Tibial nerve (tissue), 4 donors: ENCODE measurements at regions not wholly inside any gene's neighbourhood (a gene's known extent, or its start where the extent isn't known, plus 50 kb on each side); places are given as distances from the start of the nearest gene placed in this dataset.

ENCODE experiments used
- DNase-seq, 2 donors: peaks; one replicate each; pipeline ENCODE4 v3.0.0-alpha.2; 2019; ENCODE audit warnings: low spot score in 2 of 2
- H3K27ac ChIP-seq, 4 donors: fragments of 200-600 bp; sonication (generic) in 3 of 4; one replicate each; pipeline ENCODE4 v1.5.1; 2017 to 2019; ENCODE audit warnings: mild to moderate bottlenecking in 1 of 4
- H3K27me3 ChIP-seq, 2 donors: fragments of 200-600 bp; sonication (generic) in 1 of 2; one replicate each; pipeline versions ENCODE4 v1.5.1 to v1.6.0; 2017 to 2019
- H3K36me3 ChIP-seq, 3 donors: fragments of 200-600 bp; sonication (generic); one replicate each; pipeline ENCODE4 v1.5.1; 2018 to 2019
- H3K4me1 ChIP-seq, 4 donors: fragments of 200-600 bp; sonication (generic) in 3 of 4; one replicate each; pipeline ENCODE4 v1.5.1; 2017 to 2019
- H3K4me3 ChIP-seq, 4 donors: fragments of 200-600 bp; sonication (generic) in 3 of 4; one replicate each; pipeline ENCODE4 v1.5.1; 2017 to 2019; ENCODE audit warnings: mild to moderate bottlenecking in 1 of 4, moderate library complexity in 1 of 4
- H3K9me3 ChIP-seq, 4 donors: fragments of 200-600 bp; sonication (generic) in 3 of 4; one replicate each; pipeline ENCODE4 v1.5.1; 2017 to 2019
- EP300 ChIP-seq, 2 donors: sonication (generic); formaldehyde crosslinking; IDR thresholded peaks; one replicate each; pipeline ENCODE4 v1.6.1; 2017; ENCODE audit warnings: antibody characterized with exemption in 2 of 2, mild to moderate bottlenecking in 1 of 2
- POLR2A ChIP-seq, 2 donors: fragments of 450-650 bp; IDR thresholded peaks; one replicate each; pipeline ENCODE4 v1.6.1; 2017; ENCODE audit warnings: antibody characterized with exemption in 2 of 2, mild to moderate bottlenecking in 2 of 2, moderate library complexity in 2 of 2
- WGBS, 2 donors: methylation state at CpG; one replicate each; pipeline ENCODE4 v1.1.5; 2018; 5-methylcytosine and 5-hydroxymethylcytosine counted together
- TF ChIP-seq, protein P1 (sequence below), 5 experiments: fragments of 200-600 bp in 3 of 5; fragments of 450-650 bp in 2 of 5; sonication (generic) in 3 of 5; IDR thresholded peaks; one replicate each; pipeline ENCODE4 v1.5.1; 2016 to 2019; ENCODE audit warnings: antibody characterized with exemption in 5 of 5, mild to moderate bottlenecking in 3 of 5, moderate library complexity in 2 of 5

DNA sequence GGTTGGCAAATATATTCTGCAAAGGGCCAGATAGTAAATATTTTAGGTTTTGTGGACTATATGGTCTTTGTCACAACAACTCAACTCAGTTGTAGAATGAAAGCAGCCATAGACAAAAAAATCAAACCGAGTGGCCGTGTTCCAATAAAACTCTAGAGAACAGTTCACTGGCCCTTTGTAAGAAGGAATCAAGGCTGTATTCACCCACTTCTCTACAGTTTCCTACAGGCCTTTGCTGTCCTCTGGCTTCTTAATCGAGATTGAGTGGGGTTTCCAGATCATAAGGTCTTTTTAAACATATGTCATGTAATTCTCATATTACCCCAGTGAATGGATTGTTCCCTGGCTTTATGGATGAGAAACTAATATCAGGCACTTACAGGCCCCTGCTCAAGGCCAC is 448.9 kb upstream of the ETAA1 start:
- no peaks in the 10 kb centered on the region for H3K36me3 ChIP-seq
- no peaks in the 10 kb centered on the region for H3K9me3 ChIP-seq
- no peak for DNase-seq
- no peak overlapping the region for H3K4me3 ChIP-seq
- 44 to 48% methylated on average over 3 of the region's 3 CpGs for WGBS, 2 donors
- no peak for TF ChIP-seq POLR2A (IDR thresholded peaks at IDR 0.05)
- no peak for TF ChIP-seq EP300 (IDR thresholded peaks at IDR 0.05)
- TF ChIP-seq, protein P1, sequence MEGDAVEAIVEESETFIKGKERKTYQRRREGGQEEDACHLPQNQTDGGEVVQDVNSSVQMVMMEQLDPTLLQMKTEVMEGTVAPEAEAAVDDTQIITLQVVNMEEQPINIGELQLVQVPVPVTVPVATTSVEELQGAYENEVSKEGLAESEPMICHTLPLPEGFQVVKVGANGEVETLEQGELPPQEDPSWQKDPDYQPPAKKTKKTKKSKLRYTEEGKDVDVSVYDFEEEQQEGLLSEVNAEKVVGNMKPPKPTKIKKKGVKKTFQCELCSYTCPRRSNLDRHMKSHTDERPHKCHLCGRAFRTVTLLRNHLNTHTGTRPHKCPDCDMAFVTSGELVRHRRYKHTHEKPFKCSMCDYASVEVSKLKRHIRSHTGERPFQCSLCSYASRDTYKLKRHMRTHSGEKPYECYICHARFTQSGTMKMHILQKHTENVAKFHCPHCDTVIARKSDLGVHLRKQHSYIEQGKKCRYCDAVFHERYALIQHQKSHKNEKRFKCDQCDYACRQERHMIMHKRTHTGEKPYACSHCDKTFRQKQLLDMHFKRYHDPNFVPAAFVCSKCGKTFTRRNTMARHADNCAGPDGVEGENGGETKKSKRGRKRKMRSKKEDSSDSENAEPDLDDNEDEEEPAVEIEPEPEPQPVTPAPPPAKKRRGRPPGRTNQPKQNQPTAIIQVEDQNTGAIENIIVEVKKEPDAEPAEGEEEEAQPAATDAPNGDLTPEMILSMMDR (IDR thresholded peaks at IDR 0.05): peak in 2 of 5 experiments; percentile 28 to 33
- no peaks in the 10 kb centered on the region for H3K4me1 ChIP-seq
- no peaks in the 10 kb centered on the region for H3K27me3 ChIP-seq
- no peak overlapping the region for H3K27ac ChIP-seq

DNA sequence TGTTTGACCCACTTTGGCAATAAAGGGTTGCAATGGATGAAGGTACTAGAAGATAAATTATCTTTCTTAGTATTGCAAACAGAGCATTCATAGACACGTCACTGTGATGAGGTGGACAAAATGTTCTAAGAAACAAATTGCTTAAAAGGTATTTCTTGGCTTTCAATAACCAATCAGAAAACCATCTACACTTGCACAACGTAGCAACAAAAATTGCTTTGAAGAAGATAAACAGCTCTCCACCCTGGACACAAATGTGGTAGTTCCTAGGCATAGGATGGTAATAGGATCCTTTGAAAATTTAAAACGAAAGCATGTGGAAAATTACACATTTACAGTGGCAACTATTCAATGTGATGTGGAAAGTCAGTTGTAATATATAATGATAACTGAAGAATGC is 439.9 kb upstream of the ETAA1 start:
- H3K27me3 ChIP-seq: no peaks in the 10 kb centered on the region
- DNase-seq: no peak
- H3K9me3 ChIP-seq: no peaks in the 10 kb centered on the region
- peaks cover 0 to 4% (median 0%) of the 10 kb centered on the region in 4 donors for H3K4me1 ChIP-seq
- WGBS, 2 donors: 62 to 73% methylated on average over 3 of the region's 3 CpGs
- H3K36me3 ChIP-seq: no peaks in the 10 kb centered on the region
- TF ChIP-seq POLR2A (IDR thresholded peaks at IDR 0.05): no peak
- peak; percentile 26 to 60 for TF ChIP-seq EP300 (IDR thresholded peaks at IDR 0.05)
- peak overlapping the region in 1 of 4 donors; percentile 57 for H3K27ac ChIP-seq
- H3K4me3 ChIP-seq: no peak overlapping the region

DNA sequence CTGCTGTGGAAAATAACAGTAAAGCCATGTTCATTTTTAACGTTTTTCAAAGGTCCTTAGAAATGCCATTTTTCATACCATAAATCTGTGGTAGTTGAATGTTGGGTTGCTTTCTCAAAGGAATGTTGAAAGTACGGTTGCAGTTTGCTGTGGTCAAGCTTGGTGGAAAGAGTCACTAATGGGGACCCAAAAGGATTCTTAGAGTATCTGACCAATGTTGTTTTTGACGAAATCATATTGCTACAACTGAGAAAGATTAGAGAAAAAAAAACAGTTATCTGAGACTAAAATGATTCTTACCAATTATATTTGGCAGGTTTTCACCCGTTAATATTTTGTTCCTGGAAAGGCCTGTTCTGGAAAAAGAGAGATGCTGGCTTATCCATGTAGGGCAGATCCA is 439.5 kb upstream of the ETAA1 start:
- no peaks in the 10 kb centered on the region for H3K9me3 ChIP-seq
- H3K36me3 ChIP-seq: no peaks in the 10 kb centered on the region
- no peak for DNase-seq
- TF ChIP-seq, protein P1 (IDR thresholded peaks at IDR 0.05): no peak
- no peaks in the 10 kb centered on the region for H3K27me3 ChIP-seq
- WGBS, 2 donors: 53 to 54% methylated on average over 4 of the region's 4 CpGs
- H3K4me3 ChIP-seq: no peak overlapping the region
- peaks cover 0 to 4% (median 0%) of the 10 kb centered on the region in 4 donors for H3K4me1 ChIP-seq
- peak overlapping the region in 1 of 4 donors; percentile 57 for H3K27ac ChIP-seq

DNA sequence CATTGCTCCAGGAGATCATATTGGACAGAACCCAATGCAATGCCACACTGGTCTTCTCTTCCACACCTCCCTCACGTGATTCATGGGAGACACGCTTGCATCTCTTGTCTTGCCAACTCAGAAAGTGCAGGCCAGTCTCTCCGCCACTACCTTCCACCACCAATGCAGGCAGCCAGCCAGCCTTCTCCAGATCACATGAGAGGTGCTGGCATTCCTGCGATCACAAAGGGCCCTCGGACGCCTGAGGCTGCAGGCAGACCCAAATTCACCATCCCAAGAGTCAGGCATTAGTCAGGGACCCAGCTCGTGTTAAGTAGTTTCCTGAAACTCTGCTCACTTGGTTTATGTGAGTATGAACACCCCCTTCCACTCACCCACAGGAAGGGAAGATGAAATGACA is 437.0 kb upstream of the ETAA1 start:
- Histone ChIP-seq H3K27me3 (no peaks in the 10 kb centered on the region), H3K27ac (no peak overlapping the region), H3K4me3 (no peak overlapping the region), H3K9me3 (no peaks in the 10 kb centered on the region), H3K4me1 (peaks cover 0 to 4% (median 0%) of the 10 kb centered on the region in 4 donors), H3K36me3 (no peaks in the 10 kb centered on the region)
- 83 to 90% methylated on average over 5 to 7 of the region's 7 CpGs for WGBS, 2 donors
- TF ChIP-seq POLR2A (IDR thresholded peaks at IDR 0.05) (no peak), EP300 (IDR thresholded peaks at IDR 0.05) (no peak)
- TF ChIP-seq, protein P1 (IDR thresholded peaks at IDR 0.05): no peak
- no peak for DNase-seq

DNA sequence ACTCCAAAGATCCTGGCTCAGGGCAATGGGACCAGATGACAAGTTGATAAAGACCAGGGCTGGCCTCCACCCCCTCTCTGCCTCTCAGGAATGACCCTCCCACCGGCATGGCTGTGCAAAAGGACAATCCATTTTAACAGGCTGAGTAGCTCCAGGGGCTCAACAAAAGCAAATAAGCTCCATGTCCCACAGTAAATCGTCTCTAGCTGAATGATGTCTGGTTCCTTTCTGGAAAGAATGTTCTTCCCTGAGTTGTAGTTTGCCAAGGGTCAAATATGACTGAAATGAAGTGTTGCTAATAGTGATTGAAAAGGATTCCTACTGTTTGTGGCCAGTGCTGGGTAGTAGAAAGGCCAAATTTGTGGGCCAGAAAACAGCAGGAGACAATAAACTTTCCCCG is 434.4 kb upstream of the ETAA1 start:
- no peaks in the 10 kb centered on the region for H3K9me3 ChIP-seq
- no peak overlapping the region for H3K4me3 ChIP-seq
- TF ChIP-seq POLR2A (IDR thresholded peaks at IDR 0.05): no peak
- no peak for TF ChIP-seq EP300 (IDR thresholded peaks at IDR 0.05)
- TF ChIP-seq, protein P1 (IDR thresholded peaks at IDR 0.05): no peak
- WGBS, 2 donors: 31 to 38% methylated on average over 3 of the region's 3 CpGs
- no peak overlapping the region for H3K27ac ChIP-seq
- H3K36me3 ChIP-seq: no peaks in the 10 kb centered on the region
- no peak for DNase-seq
- H3K27me3 ChIP-seq: no peaks in the 10 kb centered on the region
- no peaks in the 10 kb centered on the region for H3K4me1 ChIP-seq

DNA sequence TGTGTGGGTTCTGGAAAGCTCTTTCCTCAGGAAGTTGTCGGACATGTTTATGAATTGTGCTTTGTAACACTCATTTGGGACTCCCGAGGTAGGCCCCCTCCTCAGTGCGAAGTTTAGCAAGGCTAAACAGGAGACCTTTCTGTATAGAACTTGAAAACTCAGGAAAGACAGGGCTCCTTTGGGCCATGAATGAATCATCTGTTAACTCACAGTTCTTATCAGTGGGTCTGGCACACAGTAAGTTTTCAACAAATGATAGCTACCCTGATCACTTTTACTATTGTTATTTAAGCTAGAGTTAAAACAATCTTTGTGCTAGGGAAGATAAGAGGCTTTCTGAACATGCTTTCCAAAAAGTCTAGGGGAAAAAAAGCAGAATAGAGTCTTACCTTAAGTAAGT is 430.5 kb upstream of the ETAA1 start:
- no peaks in the 10 kb centered on the region for H3K27me3 ChIP-seq
- DNase-seq: no peak
- WGBS, 2 donors: 34 to 46% methylated on average over 3 of the region's 3 CpGs
- H3K9me3 ChIP-seq: no peaks in the 10 kb centered on the region
- H3K4me3 ChIP-seq: no peak overlapping the region
- H3K4me1 ChIP-seq: no peaks in the 10 kb centered on the region
- TF ChIP-seq, protein P1 (IDR thresholded peaks at IDR 0.05): no peak
- no peaks in the 10 kb centered on the region for H3K36me3 ChIP-seq
- H3K27ac ChIP-seq: no peak overlapping the region
